SHP77 treated with DMSO at 0.1 percent for 48 hours (cell line): ENCODE measurements at regions not wholly inside any gene's neighbourhood (a gene's known extent, or its start where the extent isn't known, plus 50 kb on each side); places are given as distances from the start of the nearest gene placed in this dataset.

Source experiments
- DNase-seq: peaks from one replicate; lab custom pipeline; 2025; lab: John Stamatoyannopoulos, UW

GRCh38 chr10:85225311-85225710, 896.9 kb downstream of the CCSER2 start:
- no peak for DNase-seq

DNA sequence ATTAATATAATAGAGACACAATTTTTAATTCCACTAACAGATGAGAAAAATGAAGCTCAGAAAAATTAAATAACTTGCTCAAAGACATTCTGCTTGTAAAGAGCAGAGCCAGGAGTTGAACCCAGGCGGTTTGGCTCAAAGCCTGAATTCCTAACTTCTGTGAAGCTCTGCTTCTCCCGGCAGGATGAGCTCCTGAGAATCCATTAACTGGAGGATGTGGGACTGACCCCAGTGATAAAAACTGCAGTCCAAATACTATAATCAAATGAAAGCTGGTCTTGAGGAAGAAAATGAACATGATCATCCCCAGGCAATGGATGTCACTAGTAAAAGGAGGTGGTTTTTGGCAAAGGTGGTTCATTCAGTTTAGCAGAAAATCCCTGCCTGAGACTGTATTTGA, 898.2 kb downstream of the CCSER2 start:
- DNase-seq, result no peak

DNA sequence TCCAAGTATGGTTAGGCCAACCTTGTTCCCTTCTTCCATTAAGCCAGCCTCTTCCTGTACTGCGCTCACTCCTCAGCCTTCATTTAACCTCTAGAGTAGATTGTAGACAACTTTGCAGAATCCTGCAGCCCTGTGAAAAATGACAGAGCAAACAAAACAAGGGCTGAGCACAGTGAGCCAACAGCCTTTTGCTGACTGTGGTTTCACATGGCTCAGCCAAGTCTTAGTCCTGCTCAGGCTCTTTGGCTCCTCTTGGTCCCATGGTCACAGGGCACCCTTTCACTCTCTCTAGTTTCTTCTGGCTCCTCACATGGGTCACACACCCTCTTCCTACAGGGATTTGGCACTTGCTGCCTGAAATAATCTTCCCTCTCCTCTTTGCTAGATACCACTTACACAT, 900.3 kb downstream of the CCSER2 start:
- no peak for DNase-seq

DNA sequence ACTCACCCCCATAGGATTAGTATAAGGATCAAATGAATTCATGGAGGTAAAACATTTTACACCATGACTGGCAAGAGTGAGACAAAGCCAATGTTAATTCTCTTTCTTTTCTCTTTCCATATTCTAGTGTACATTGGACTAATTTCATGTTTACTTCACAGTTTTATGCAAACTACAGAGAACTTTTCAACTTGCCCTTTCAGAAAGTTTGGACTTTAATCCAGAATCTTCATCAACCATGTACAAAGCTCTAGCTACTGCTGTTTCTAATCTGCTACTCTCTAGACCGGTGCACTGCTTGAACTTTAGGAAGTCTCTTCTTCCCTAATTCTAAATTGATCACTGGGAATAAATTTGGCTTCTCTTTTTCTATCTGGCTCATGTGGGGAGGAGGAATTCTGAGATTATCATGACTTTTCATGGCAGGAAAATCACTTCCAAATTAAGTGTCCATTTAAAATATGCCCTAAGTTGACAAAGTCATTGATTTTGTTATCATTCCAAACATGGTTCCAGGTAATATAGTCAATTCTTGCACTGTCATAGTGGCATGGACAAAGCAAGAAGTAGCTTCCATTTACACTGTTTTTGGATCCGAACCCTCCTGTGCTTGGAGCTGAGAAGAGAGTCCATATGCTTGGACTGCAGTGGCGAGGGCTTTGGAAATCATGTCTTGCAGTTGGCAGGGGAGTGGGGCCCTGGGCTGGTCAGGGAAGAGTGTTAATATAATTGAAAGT, 903.3 kb downstream of the CCSER2 start:
- no peak for DNase-seq

- DNase-seq, result no peak
These were observed 906.9 kb downstream of the CCSER2 start for GRCh38 chr10:85235258-85235657.

DNA sequence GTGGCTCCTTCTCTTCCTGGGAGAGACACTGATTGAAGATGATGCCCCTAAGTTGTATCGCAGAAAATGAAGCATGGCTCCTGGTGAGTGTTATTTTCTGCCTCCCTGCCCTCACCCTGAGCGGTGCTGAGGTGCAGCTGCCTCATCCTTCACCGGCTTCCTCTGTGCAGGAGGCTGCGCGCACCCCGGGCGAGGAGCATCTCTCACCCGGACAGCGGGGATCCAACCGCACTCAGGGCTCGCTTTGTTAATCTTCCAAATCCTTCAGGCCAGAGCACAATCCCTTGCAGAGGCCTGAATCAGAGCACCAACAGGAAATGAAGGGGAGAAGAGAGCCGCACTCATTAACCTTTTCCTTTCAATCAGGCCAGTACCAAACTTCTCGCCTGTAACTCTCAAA, 910.3 kb downstream of the CCSER2 start:
- no peak for DNase-seq

DNA sequence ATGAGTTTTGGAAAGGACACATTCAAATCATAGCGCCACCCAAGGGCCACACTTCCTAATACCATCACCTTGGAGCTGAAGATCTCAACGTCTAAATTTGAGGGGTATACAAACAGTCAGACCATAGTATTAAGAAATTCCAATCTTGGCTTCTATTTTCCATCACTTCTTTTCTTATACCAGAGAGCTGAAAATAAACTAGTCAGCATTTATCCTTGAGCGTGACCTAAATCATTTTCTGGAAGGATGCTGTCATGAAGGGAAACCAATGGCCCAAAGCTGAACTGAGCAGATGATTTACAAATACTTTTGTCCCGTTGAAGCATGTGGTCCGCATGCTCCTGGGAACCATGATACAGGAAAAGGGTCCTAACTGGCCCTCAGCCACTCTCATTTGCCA, 921.9 kb downstream of the CCSER2 start:
- DNase-seq, result no peak

DNA sequence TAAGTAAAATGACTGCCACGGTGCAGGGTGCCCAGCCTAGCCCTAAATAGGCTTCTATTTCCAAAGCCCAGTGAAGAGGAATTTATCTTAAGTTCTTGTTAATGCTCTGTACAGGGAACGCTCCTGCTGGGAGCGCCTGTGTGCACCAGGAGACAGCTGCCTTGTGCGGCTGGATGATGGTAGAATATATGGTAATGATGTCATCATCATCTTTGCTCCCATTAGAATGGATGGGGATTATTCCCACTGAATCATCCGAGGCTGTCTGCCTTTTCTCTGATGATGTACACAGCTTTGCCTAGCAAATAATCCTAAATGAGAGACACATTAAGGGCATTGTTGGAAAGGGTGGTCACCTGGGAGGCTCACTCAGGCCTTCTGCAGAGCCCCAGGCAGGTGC, 928.1 kb downstream of the CCSER2 start:
- DNase-seq, result no peak

DNA sequence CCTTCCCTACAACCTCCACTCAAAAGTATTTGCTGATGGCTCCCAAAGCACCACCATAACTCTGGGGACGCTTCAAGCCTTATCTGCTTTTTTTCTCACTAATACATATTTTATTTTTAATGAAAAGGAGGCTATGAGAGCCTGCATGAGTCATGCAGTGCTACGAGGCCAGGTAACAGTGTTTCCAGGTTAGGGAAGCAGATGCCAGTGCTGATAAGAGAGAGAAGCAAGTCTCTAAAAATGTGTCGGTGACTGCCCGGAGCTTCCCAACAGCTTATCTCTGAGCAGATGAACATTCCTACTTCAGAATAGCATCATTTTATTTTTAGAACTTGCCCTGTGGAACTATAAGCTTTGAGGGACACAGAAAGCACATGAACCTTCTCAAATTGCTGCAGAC, 931.5 kb downstream of the CCSER2 start:
- DNase-seq, result no peak

DNA sequence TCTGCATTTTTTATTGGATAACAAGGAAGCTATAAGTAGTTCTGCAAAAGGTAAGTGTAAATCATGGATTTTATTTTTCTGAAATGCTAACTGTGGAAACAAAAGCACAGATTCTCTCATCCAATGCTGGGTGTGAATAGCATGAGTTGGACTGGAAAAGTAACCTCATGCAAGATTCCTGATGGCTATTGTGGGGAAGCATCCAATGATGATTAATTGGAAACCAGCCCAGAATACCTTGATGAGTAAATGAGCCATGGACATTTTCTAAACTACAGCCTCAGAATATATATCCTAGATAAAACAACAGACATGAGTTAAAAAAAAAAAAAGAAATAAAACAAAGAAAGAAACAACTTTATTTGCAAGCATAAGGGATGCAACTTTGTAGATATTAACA, 934.6 kb downstream of the CCSER2 start:
- no peak for DNase-seq

GRCh38 chr10:85265121-85265520, 936.7 kb downstream of the CCSER2 start:
- DNase-seq, result no peak

DNA sequence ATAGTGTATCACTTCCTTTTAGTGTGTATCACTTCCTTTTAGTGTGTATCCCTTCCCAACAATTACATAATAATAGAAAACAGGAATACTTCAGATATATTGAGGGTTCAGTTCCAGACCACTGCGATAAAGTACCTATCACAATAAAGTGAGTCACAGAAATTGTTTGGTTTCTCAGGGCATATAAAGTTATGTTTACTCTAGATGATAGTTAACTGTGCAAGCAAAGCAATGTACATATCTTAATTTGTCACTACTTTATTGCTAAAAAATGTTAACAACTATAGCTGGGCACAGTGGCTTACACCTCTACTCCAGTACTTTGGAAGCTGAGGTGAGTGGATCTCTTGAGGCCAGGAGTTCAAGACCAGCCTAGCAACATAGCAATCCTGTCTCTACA, 938.4 kb downstream of the CCSER2 start:
- DNase-seq, result no peak

GRCh38 chr10:85280014-85280413, 951.6 kb downstream of the CCSER2 start:
- DNase-seq, result no peak

DNA sequence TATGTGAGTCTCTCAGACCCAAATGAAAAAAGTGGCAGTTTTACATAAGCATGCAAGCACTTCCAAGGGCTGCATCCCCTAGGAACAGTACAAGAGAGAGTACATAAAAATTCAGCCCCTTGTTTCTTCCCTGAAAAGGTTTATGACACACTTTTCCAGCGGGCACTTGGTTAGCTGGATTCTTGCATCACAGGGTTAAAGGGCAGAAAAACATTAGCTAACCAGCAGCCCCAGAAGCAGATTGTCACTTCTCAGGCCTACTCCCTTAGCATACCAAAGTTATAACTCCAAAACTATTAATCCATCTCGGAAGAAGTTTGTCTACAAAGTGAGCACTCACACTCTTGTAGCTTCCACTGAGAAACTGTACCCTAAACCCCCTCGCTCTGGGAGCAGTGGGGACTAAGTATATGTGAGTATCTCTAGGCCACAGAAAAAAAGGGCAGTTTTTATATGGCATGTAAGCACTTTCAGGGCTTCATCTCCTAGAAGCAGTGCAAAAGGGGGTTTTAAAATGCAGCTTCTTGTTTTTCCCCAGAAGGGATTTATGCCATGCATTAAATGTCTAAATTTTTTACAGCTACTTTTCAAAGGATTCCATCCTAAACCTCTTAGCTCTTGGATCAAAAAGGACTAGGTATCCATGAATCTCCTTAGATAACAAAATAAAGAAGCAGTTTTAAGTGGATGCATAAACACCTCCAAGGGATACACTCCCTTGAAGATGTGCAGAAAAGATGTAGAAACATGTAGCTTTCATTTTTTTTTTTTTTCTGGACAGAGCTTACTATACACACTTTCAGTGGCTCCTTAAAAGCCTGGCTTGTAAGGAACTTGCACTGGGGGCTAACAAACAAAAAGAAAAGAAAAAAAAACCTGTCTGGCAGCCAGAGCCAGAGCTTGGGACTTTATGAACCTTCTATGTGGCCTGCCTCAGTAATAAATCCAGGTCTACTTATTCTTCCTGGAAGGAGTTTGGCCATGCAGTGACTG, 956.7 kb downstream of the CCSER2 start:
- no peak for DNase-seq

GRCh38 chr10:85293483-85293882, 965.1 kb downstream of the CCSER2 start:
- no peak for DNase-seq

- no peak for DNase-seq
These were observed 983.4 kb downstream of the CCSER2 start for GRCh38 chr10:85311613-85312337.

GRCh38 chr10:85315657-85316056, 987.3 kb downstream of the CCSER2 start:
- no peak for DNase-seq

DNA sequence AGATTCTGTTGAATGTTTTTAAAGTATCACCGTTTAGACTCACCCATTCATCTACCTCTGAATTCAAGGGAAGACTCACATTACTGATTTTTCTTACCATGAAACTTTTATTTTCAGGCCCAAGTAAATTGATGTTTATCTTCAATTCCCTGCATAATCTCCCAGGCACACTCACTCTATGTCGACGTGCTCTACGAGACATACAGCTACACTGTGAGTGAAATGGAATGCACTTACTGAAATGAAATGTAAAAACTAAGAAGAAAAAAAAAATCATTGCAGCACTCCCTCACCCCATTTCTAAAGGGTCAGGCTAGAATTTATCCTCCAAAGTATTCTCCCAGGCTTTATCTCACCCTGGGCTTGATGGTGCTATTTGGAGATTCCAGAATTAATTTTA, 987.9 kb downstream of the CCSER2 start:
- no peak for DNase-seq

DNA sequence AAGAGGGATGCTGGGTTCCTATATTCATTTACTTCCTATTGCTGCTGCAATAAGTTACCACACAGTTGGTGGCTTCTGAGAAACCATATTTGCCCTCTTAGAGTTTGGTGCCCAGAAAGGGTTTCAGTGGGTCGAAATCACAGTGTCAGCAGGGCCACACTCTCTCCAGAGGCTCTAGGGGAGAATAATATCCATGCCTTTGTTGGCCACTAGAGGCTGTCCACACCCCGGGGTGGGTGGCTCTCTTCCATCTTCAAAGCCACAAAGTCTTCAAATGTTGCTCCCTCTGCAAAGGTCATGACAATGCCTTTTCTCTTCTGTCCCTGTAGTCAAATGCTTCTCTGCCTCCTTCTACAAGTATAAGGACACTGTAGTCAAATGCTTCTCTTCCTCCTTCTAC, 989.4 kb downstream of the CCSER2 start:
- no peak for DNase-seq

GRCh38 chr10:85318809-85319807, 990.7 kb downstream of the CCSER2 start:
- DNase-seq, result peak; percentile 2

GRCh38 chr10:85319826-85320225, 991.4 kb downstream of the CCSER2 start:
- no peak for DNase-seq
